ENCODE measurements at regions not wholly inside any gene's neighbourhood (a gene's known extent, or its start where the extent isn't known, plus 50 kb on each side); places are given as distances from the start of the nearest gene placed in this dataset.
"Not testable (repeated sequence)": the region's sequence is repeated elsewhere in the genome, so short reads cannot be mapped to it uniquely, and the experiment has no call there.

DNA sequence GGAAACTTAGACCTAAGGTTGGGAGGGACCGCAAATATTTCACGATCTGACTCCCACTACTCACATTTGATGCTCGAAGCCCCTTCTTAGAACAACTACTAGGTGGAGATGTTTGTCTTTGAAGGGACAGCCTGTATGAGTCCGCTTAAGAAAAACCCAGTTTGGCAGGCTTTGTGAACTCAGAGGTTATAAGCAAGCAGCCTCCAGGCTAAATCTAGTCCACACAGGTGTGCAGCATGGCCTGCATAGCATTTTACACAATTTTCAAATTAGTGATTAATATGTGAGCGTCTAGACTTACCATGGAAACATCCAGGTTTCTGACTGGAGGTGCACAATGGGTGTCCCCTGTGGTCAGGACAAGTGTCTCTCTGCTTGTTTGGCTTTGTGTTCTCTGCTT lies 127.1 kb downstream of the KIF4B start:
- ATAC-seq (no peak), DNase-seq (no peak)
- Mint-ChIP-seq H3K27ac (no peak overlapping the region), H3K4me1 (no peaks in the 10 kb centered on the region), H3K4me3 (no peak overlapping the region), H3K27me3 (peaks cover 25% of the 10 kb centered on the region), H3K9me3 (no peaks in the 10 kb centered on the region)

DNA sequence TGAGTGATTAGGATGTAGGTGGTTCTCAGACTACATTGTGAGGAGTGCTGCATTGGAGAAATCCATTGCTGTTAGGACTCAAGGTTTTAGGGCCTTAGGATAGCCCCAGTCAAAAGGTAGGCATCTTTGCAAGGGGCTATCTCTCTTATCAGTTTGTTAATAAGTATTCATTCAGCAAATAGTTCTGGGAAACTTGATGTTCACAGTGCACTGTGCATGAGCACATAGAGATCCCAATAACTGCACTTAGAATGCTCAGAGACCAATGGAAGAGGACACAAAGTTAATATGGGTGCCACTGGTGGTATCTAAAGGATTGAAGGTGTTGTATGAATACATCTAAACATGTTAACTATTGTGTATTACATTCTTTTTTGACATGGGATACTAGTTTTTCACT lies 131.4 kb downstream of the KIF4B start:
- Mint-ChIP-seq H3K27me3 (no peaks in the 10 kb centered on the region), H3K4me3 (no peak overlapping the region), H3K4me1 (no peaks in the 10 kb centered on the region), H3K27ac (no peak overlapping the region), H3K9me3 (no peaks in the 10 kb centered on the region)
- no peak for DNase-seq
- no peak for ATAC-seq

DNA sequence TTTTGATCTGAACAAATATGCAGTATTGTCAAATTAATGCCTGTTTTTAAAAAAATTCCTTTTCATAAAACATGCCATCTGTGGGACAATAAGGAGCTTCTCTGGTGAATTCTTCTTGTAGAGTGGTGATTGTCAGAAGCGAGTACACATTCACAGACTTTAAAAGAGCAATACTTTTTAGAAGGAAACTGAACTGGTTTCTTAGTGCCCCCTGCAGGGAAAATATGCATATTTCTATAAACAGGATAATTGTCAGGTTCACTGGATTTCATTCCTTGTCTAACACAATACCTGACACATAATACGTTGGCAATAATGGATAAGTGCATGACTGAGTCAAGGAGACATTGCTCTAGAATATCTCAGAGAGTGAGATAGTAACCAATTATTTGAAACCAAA lies 133.7 kb downstream of the KIF4B start:
- H3K27ac Mint-ChIP-seq: no peak overlapping the region
- DNase-seq: no peak
- H3K4me1 Mint-ChIP-seq: no peaks in the 10 kb centered on the region
- no peak overlapping the region for H3K4me3 Mint-ChIP-seq
- H3K9me3 Mint-ChIP-seq: no peaks in the 10 kb centered on the region
- no peak for ATAC-seq
- no peaks in the 10 kb centered on the region for H3K27me3 Mint-ChIP-seq

DNA sequence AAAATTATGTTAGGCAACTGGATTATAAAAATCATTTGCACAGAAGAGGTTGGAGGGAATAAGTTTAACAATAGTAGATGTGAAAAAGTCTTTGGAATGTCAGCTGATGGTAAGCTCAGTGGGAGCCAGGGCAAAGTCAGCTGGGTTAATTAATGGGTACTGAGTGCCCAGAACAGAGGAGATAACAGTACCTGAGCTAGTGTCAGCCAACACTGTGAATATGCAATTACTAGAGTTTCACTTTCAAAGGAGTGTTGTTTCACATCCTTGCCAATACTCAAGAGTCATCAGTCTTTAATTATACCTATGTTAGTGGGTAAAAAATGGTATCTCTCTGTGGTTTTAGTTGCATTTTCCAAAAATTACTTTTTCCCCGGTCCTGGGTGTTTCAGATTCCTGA lies 135.1 kb downstream of the KIF4B start:
- Mint-ChIP-seq H3K4me1 (no peaks in the 10 kb centered on the region), H3K27me3 (no peaks in the 10 kb centered on the region), H3K9me3 (no peaks in the 10 kb centered on the region), H3K27ac (no peak overlapping the region), H3K4me3 (no peak overlapping the region)
- ATAC-seq (no peak), DNase-seq (no peak)

DNA sequence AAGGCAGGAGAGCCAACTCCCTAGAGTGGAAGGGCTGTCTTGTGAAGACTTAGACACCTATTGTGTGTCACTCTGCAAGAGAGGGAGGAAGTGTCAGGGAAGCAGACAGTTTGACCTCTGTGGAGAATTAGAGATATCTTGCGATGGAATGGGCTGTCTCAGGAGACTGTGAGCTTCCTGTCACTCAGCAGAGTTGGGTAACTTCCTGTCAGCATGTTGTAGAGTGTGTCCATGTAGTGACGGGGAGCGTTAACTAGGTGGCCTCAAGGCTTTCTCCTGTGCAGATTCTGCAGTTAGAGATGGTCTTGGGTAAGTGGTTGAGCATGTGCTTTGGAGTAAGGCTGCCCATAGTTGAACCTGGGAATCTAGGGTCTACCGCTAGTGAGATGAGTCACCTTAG lies 136.5 kb downstream of the KIF4B start:
- H3K27ac Mint-ChIP-seq: no peak overlapping the region
- peak; percentile 60 for ATAC-seq
- DNase-seq: no peak

GRCh38 chr5:155154973-155155372 lies 141.4 kb downstream of the KIF4B start:
- Mint-ChIP-seq H3K9me3 (no peaks in the 10 kb centered on the region), H3K27me3 (no peaks in the 10 kb centered on the region), H3K4me1 (no peaks in the 10 kb centered on the region), H3K4me3 (no peak overlapping the region), H3K27ac (no peak overlapping the region)
- no peak for ATAC-seq
- DNase-seq: no peak

More for the DNA sequence above, 136.5 kb downstream of the KIF4B start:
- H3K27me3 Mint-ChIP-seq: no peaks in the 10 kb centered on the region
- no peak overlapping the region for H3K4me3 Mint-ChIP-seq
- H3K9me3 Mint-ChIP-seq: no peaks in the 10 kb centered on the region
- no peaks in the 10 kb centered on the region for H3K4me1 Mint-ChIP-seq

DNA sequence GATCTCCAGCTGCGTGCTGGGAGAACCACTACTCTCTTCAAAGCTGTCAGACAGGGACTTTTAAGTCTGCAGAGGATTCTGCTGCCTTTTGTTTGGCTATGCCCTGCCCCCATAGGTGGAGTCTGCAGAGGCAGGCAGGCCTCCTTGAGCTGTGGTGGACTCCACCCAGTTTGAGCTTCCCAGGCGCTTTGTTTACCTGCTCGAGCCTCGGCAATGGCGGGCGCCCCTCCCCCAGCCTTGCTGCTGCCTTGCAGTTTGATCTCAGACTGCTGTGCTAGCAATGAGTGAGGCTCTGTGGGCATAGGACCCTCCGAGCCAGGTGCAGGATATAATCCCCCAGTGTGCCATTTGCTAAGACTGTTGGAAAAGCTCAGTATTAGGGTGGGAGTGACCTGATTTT lies 149.5 kb downstream of the KIF4B start:
- H3K4me3 Mint-ChIP-seq, H3K27me3 Mint-ChIP-seq, H3K27ac Mint-ChIP-seq, H3K9me3 Mint-ChIP-seq, ATAC-seq, DNase-seq, H3K4me1 Mint-ChIP-seq: not testable (repeated sequence)

DNA sequence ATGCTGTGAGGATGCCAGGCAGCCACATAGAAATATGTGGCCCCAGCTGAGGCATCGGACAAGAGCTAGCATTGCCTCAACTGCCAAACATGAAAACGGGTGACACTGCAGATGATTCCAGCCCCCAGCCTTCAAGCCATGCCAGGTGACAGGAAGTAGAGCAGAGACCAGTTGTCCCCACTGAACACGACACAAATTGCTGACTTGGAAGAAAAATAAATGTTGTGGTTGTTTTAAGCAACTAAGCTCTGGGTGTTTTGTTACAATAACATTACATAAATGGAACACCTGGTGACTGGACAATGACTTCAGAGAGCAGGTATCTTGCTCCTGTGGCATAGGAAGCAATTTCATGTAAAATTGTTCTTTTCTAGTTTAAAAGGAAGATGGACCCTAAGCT lies 154.2 kb downstream of the KIF4B start:
- H3K27ac Mint-ChIP-seq: no peak overlapping the region
- no peak overlapping the region for H3K4me3 Mint-ChIP-seq
- no peak for ATAC-seq

DNA sequence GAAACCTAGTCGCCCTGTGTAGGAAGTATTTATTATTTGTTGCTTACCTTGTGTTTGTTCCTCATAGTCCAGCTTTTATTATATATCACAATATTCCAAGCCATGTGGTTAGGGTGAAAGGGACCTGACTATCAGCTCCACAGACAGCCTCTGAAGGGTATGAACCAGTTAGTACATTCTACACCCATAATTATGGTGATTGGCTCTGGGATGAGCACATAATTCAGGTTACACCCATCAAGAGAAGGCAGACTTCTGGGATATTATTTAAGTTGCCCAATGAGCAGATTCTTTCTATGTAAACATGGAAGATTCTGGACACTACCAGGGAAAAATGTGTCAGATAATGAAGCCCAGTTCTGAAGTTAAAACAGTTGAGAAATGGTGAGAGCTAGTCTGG lies 168.0 kb downstream of the KIF4B start:
- DNase-seq (no peak), ATAC-seq (no peak)
- no peak overlapping the region for H3K27ac Mint-ChIP-seq
- H3K27me3 Mint-ChIP-seq: no peaks in the 10 kb centered on the region
- peaks cover 16 to 22% of the 10 kb centered on the region in 2 donors for H3K9me3 Mint-ChIP-seq
- H3K4me1 Mint-ChIP-seq: no peaks in the 10 kb centered on the region
- H3K4me3 Mint-ChIP-seq: no peak overlapping the region

More for the DNA sequence above, 154.2 kb downstream of the KIF4B start:
- H3K27me3 Mint-ChIP-seq: peaks cover 6% of the 10 kb centered on the region
- peaks cover 0 to 4% of the 10 kb centered on the region in 2 donors for H3K9me3 Mint-ChIP-seq
- no peaks in the 10 kb centered on the region for H3K4me1 Mint-ChIP-seq
- no peak for DNase-seq

DNA sequence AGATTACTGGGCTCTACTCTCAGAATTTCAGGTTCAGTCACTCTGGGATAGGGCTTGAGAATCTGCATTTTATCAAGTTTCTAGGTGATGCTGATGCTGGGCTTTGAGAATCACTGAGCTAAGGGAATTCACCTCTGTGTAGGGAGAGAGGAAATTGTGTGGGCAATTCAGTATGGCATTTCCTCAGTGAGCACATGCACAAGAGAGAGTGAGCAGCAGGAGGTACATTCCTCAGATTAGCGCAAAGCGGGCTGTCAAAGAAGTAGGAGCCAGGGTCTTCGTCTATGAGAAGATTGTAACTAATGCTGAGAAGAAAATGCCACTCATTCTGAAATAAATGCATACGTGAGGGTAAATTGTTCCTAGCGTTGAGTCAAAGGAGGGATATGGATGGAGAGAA lies 175.9 kb downstream of the KIF4B start:
- no peak overlapping the region for H3K4me3 Mint-ChIP-seq

GRCh38 chr5:155189981-155190380 lies 176.4 kb downstream of the KIF4B start:
- DNase-seq (no peak), ATAC-seq (no peak)
- peaks cover 27% of the 10 kb centered on the region for H3K27me3 Mint-ChIP-seq
- no peak overlapping the region for H3K27ac Mint-ChIP-seq
- no peak overlapping the region for H3K4me3 Mint-ChIP-seq
- H3K9me3 Mint-ChIP-seq: peaks cover 18 to 21% of the 10 kb centered on the region in 2 donors
- H3K4me1 Mint-ChIP-seq: no peaks in the 10 kb centered on the region

More for the DNA sequence above, 175.9 kb downstream of the KIF4B start:
- DNase-seq: no peak
- Mint-ChIP-seq H3K27me3 (peaks cover 27% of the 10 kb centered on the region), H3K4me1 (no peaks in the 10 kb centered on the region), H3K27ac (no peak overlapping the region), H3K9me3 (peaks cover 18 to 25% of the 10 kb centered on the region in 2 donors)
- ATAC-seq: no peak

GRCh38 chr5:155193029-155193428 lies 179.5 kb downstream of the KIF4B start:
- H3K27ac Mint-ChIP-seq: no peak overlapping the region
- no peaks in the 10 kb centered on the region for H3K4me1 Mint-ChIP-seq
- peaks cover 9% of the 10 kb centered on the region in 2 donors for H3K9me3 Mint-ChIP-seq
- H3K4me3 Mint-ChIP-seq: no peak overlapping the region
- no peak for DNase-seq
- peaks cover 27% of the 10 kb centered on the region for H3K27me3 Mint-ChIP-seq
- no peak for ATAC-seq

DNA sequence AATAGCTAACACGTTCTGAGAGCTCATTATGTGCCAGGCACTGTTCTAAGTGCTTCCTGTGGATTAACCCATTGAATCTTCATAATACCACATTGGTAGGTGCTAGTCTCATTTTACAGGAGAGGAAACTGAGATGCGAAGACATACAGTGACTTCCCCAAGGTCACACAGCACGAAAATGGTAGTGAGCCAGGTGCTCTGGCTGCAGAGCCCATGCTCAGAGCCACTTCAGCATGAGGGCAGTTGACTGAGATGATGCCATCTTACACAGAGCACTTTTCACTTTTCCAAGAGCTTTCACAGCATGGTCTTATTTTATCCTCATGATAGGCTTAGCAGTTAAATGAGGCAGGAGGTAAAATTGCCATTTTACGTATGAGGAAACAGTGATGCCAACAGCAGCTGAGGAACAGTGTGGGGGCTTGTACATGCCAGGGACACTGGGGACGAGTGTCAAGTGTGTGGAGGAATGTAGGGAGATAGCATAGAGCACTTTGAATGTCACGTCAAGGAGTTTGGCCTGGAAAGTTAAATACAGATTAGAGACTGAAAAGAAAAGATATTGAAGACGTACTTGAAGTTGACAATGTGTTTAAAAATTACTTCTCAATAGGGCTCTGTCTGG lies 180.0 kb downstream of the KIF4B start:
- H3K4me3 Mint-ChIP-seq: no peak overlapping the region
- no peak for ATAC-seq
- H3K4me1 Mint-ChIP-seq: no peaks in the 10 kb centered on the region
- peaks cover 24% of the 10 kb centered on the region for H3K27me3 Mint-ChIP-seq
- no peak for DNase-seq
- H3K27ac Mint-ChIP-seq: no peak overlapping the region
- H3K9me3 Mint-ChIP-seq: peaks cover 5 to 9% of the 10 kb centered on the region in 2 donors

DNA sequence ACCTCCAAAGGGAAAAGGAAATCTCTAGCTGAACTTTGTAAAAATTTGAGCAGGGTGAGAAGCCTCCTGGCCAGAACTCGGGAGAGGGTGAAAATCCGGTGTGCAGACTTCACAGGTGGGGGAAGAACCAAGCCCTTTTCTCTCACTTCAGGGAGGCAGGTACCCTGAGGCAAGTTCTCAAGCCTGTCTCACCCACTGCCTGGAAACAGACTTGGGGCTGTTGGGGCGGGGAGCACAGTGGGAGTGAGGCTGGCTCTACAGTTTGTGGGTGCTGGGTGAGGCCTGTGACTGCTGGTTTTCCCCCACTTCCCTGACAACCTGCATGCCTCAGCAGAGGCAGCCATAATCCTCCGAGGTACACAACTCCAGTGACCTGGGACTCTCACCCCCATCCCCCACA lies 187.1 kb downstream of the KIF4B start:
- Mint-ChIP-seq H3K9me3 (peaks cover 0 to 33% of the 10 kb centered on the region in 2 donors), H3K4me3 (no peak overlapping the region), H3K27ac (no peak overlapping the region), H3K4me1 (no peaks in the 10 kb centered on the region), H3K27me3 (peaks cover 20% of the 10 kb centered on the region)
- DNase-seq: no peak
- no peak for ATAC-seq

DNA sequence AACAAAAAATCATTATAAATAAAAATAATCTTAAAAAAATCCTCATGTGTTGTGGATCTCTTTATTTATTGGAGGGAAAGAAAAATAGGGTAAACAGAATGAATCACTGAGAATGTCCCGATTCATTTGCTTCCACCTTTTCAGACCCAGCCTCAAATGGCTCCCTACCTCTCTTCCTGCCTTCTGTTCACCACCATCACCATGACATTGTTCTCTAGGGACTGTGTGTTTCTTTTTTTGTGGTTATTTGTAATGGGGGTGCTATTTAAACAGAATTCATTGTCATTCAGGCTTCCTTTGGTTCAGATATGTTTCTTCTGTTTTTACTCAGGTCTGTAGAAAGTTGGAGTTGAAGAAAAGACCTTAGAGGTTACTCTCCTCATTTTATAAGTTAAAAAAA lies 198.2 kb downstream of the KIF4B start:
- Mint-ChIP-seq H3K4me1 (no peaks in the 10 kb centered on the region), H3K27me3 (no peaks in the 10 kb centered on the region), H3K27ac (no peak overlapping the region), H3K4me3 (no peak overlapping the region), H3K9me3 (peaks cover under 1 to 4% of the 10 kb centered on the region in 2 donors)
- ATAC-seq: no peak
- DNase-seq: no peak

DNA sequence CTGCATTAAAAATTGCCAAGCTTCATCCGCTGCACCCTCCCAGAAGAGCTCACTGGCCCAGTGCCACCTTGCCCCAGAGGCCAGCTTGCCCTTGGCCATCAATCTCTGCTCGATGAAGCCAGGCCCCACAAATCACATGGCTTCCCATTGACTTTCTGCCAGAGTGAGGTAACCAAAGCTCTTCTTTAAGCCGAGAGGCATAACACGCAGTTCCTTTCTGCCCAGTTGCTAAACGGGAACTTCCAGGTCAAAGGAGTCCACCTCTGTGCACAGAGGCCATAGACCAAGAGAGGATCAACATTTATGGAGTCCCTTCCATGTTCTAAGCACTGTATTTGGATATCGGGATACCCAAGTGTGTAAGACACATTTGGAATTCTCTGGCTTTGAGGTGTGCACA lies 208.8 kb downstream of the KIF4B start:
- ATAC-seq: no peak
- no peaks in the 10 kb centered on the region for H3K27me3 Mint-ChIP-seq
- no peak overlapping the region for H3K4me3 Mint-ChIP-seq
- H3K4me1 Mint-ChIP-seq: no peaks in the 10 kb centered on the region
- H3K27ac Mint-ChIP-seq: no peak overlapping the region
- no peak for DNase-seq
- peaks cover 0 to 4% of the 10 kb centered on the region in 2 donors for H3K9me3 Mint-ChIP-seq

- H3K4me3 Mint-ChIP-seq: no peak overlapping the region
- no peak for ATAC-seq
- H3K4me1 Mint-ChIP-seq: no peaks in the 10 kb centered on the region
- no peak overlapping the region for H3K27ac Mint-ChIP-seq
- peaks cover 0 to 4% of the 10 kb centered on the region in 2 donors for H3K9me3 Mint-ChIP-seq
- no peak for DNase-seq
- H3K27me3 Mint-ChIP-seq: no peaks in the 10 kb centered on the region
These were observed 215.6 kb downstream of the KIF4B start for GRCh38 chr5:155229135-155229534.

All from stimulated activated naive CD8-positive, alpha-beta T cell treated with anti-CD3 and anti-CD28 coated beads, Interleukin-15, amount 100 ng/mL, for 72 hours (primary cell).